ENCODE measurements at regions not wholly inside any gene's neighbourhood (a gene's known extent, or its start where the extent isn't known, plus 50 kb on each side); places are given as distances from the start of the nearest gene placed in this dataset.
"Not testable (repeated sequence)": the region's sequence is repeated elsewhere in the genome, so short reads cannot be mapped to it uniquely, and the experiment has no call there.

- DNase-seq, result no peak
These were observed 350.6 kb downstream of the DCDC2C start for GRCh38 chr2:4053769-4054493.

GRCh38 chr2:4066217-4066616 lies 362.8 kb downstream of the DCDC2C start:
- no peak for DNase-seq

DNA sequence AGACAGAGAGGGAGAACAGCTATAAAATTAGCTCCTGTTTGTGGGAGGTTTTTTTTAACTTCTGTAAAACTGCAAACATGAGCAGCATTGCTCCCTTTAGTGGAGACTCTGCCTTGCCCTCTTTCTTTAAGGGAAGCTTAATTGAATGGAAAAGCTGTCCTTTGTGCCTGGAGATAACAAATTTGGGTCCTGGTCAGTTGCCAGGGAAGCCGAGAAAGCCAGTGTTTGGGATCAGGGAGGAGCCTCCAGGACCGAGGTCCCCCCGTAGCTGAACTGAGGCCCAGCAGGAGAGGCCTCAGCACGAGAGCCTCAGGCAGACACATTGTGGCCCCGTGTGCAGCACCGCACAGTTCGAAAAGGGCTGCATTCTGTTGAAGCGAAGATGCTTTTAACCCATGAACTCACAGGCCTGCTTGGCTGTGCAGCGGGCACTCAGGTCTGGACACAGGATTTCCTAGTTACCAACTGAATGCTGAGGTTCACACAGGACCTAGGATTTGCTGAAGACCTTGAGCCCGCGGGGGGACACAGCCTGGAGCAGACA lies 369.7 kb downstream of the DCDC2C start:
- no peak for DNase-seq

GRCh38 chr2:4077017-4077416 lies 373.6 kb downstream of the DCDC2C start:
- no peak for DNase-seq

DNA sequence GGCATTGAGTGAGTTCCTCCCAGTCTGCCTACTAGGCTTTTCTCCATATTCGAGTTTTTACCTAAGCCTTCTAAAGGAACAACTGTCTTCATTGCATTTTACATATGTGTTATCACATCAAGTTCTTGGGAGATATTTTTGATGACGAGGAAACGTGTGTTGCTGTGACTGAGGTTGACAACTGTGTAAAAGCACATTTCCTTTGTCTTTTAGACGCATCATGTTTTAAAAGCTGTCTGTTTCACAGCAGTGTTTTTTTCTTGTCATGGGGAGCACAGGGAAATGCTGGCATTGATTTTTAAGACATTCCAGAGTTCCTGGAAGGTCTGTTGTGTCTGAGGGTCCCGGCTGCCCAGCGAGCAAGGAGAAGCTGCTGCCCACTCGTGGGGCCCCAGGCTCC lies 381.8 kb downstream of the DCDC2C start:
- no peak for DNase-seq

- DNase-seq, result no peak
These were observed 387.6 kb downstream of the DCDC2C start for GRCh38 chr2:4090668-4091630.

- no peak for DNase-seq
These were observed 388.5 kb downstream of the DCDC2C start for GRCh38 chr2:4091869-4092268.

- no peak for DNase-seq
These were observed 391.4 kb downstream of the DCDC2C start for GRCh38 chr2:4094743-4095142.

GRCh38 chr2:4096978-4097766 lies 393.8 kb downstream of the DCDC2C start:
- no peak for DNase-seq

DNA sequence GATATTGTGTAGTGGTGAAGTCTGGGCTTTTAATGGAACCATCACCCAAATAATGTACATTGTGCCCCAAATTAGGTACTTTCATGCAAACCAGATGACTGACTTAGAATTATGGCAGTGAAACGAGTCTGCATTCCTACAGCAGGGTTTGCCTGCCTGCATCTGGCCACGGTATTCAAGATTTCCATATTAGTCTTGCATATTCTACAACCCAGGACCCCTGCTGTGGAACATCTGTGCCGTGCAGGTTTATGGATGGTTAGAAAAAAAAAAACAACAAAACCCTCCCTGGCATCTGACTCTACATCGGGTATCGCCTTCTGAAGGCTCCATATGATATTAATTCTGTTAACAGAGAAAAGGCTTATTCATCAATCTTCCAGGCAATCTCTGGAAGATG lies 394.8 kb downstream of the DCDC2C start:
- no peak for DNase-seq

GRCh38 chr2:4101936-4102335 lies 398.6 kb downstream of the DCDC2C start:
- DNase-seq, result no peak

GRCh38 chr2:4107179-4107578 lies 403.8 kb downstream of the DCDC2C start:
- DNase-seq, result no peak

- no peak for DNase-seq
These were observed 406.9 kb downstream of the DCDC2C start for GRCh38 chr2:4110273-4110672.

GRCh38 chr2:4115435-4115834 lies 412.1 kb downstream of the DCDC2C start:
- DNase-seq, result not testable (repeated sequence)

- DNase-seq, result no peak
These were observed 419.4 kb downstream of the DCDC2C start for GRCh38 chr2:4122726-4123125.

- DNase-seq, result no peak
These were observed 427.3 kb downstream of the DCDC2C start for GRCh38 chr2:4130651-4131050.

GRCh38 chr2:4134551-4135550 lies 431.5 kb downstream of the DCDC2C start:
- no peak for DNase-seq

- DNase-seq, result no peak
These were observed 432.4 kb downstream of the DCDC2C start for GRCh38 chr2:4135765-4136164.

GRCh38 chr2:4139316-4139715 lies 435.9 kb downstream of the DCDC2C start:
- no peak for DNase-seq

DNA sequence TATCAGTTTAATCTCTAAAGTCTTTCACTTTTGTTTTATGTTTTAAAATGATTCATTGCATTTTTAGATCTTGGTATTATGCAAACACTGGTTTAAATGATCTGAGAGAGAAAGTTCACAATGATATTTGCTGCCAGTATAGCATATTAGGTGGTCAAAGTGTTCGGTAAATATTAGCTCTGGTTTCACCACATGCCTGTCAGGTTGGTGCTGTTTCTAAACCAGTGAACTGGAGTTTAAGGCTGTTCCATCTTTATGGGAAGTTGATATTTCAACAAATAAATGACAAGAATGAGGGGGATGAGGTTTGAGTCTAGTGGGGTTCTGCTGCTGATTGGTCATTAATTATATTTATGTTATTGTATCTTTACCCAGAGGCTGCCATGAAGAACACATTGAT lies 436.4 kb downstream of the DCDC2C start:
- DNase-seq, result no peak

DNA sequence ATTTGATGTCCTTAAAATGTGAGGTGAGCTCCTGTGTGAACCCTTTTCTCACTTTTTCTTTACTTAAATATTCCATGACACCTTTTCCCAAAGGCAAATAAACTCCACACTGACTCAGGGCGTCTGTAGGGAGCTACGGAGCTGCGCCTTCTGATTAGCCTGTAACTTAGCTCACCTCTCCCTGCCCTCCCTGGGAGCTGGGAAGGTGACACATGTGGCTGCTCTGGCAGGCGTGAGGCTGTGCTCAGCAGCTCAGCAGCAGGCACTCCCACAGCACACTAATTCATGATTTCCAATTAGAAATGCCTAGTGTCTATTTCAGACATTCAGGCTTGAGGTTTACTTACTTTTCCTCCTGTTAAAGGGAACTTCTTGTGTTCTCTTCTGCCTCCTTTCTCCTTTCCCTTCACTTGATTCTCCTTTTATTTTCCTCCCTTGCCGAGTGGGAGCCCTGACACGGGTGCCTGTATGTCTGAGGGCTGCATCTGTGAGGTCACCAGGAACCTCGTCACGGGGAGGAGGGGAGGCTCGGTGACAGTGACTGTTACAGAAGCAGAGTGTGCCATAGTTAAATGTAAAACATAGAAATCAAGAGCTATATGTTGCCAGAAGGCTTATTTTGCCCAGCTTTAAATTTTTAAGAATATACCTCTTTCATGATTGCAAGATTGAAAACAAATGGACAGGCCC lies 437.1 kb downstream of the DCDC2C start:
- no peak for DNase-seq
